HUES48 (cell line): ENCODE measurements at regions not wholly inside any gene's neighbourhood (a gene's known extent, or its start where the extent isn't known, plus 50 kb on each side); places are given as distances from the start of the nearest gene placed in this dataset.

Experiments
- H3K27ac ChIP-seq: one replicate; pipeline ENCODE4 v1.7.0; 2013; ENCODE audit warnings: low read depth, low read length, inconsistent platforms
- H3K27me3 ChIP-seq: 2 replicates; pipeline ENCODE4 v1.6.1; 2013; ENCODE audit warnings: mild to moderate bottlenecking, low read length; ENCODE audit not compliant: control insufficient read depth, insufficient read depth
- H3K36me3 ChIP-seq: 2 replicates; pipeline ENCODE4 v1.6.1; 2013; ENCODE audit warnings: low read length; ENCODE audit not compliant: control insufficient read depth, insufficient read depth
- H3K4me1 ChIP-seq: 2 replicates; pipeline ENCODE4 v1.6.1; 2013; ENCODE audit warnings: mild to moderate bottlenecking, low read length; ENCODE audit not compliant: control insufficient read depth, insufficient read depth
- H3K4me3 ChIP-seq: 2 replicates; pipeline ENCODE4 v1.5.1; 2013; ENCODE audit warnings: mild to moderate bottlenecking, low read depth, low read length
- H3K9ac ChIP-seq: 2 replicates; pipeline ENCODE4 v1.6.1; 2013; ENCODE audit warnings: mild to moderate bottlenecking, low read depth, low read length, moderate library complexity
- H3K9me3 ChIP-seq: 2 replicates; pipeline ENCODE4 v1.6.1; 2013; ENCODE audit warnings: low read length; ENCODE audit not compliant: control insufficient read depth, insufficient read depth

GRCh38 chr15:60208709-60209108 is 189.1 kb downstream of the ANXA2 start:
- H3K27me3 ChIP-seq = no peaks in the 10 kb centered on the region
- H3K36me3 ChIP-seq = no peaks in the 10 kb centered on the region
- H3K27ac ChIP-seq = no peak overlapping the region
- no peaks in the 10 kb centered on the region for H3K9me3 ChIP-seq
- no peak overlapping the region for H3K4me3 ChIP-seq
- peaks cover 13% of the 10 kb centered on the region for H3K4me1 ChIP-seq
- H3K9ac ChIP-seq = no peak overlapping the region

- H3K4me3 ChIP-seq = no peak overlapping the region
- H3K27me3 ChIP-seq = no peaks in the 10 kb centered on the region
- H3K27ac ChIP-seq = no peak overlapping the region
- no peaks in the 10 kb centered on the region for H3K36me3 ChIP-seq
- no peaks in the 10 kb centered on the region for H3K4me1 ChIP-seq
- no peaks in the 10 kb centered on the region for H3K9me3 ChIP-seq
- no peak overlapping the region for H3K9ac ChIP-seq
Observed at GRCh38 chr15:60212536-60212935, 185.2 kb downstream of the ANXA2 start.

GRCh38 chr15:60213377-60214000 is 184.3 kb downstream of the ANXA2 start:
- no peak overlapping the region for H3K27ac ChIP-seq
- H3K4me1 ChIP-seq = no peaks in the 10 kb centered on the region
- H3K27me3 ChIP-seq = no peaks in the 10 kb centered on the region
- no peak overlapping the region for H3K4me3 ChIP-seq
- no peaks in the 10 kb centered on the region for H3K36me3 ChIP-seq
- no peaks in the 10 kb centered on the region for H3K9me3 ChIP-seq
- no peak overlapping the region for H3K9ac ChIP-seq

GRCh38 chr15:60214201-60214600 is 183.6 kb downstream of the ANXA2 start:
- Histone ChIP-seq H3K27me3 (no peaks in the 10 kb centered on the region), H3K36me3 (no peaks in the 10 kb centered on the region), H3K27ac (no peak overlapping the region), H3K9me3 (no peaks in the 10 kb centered on the region), H3K9ac (no peak overlapping the region), H3K4me1 (no peaks in the 10 kb centered on the region), H3K4me3 (no peak overlapping the region)

- H3K36me3 ChIP-seq = no peaks in the 10 kb centered on the region
- H3K9me3 ChIP-seq = no peaks in the 10 kb centered on the region
- H3K9ac ChIP-seq = no peak overlapping the region
- H3K27ac ChIP-seq = no peak overlapping the region
- H3K27me3 ChIP-seq = no peaks in the 10 kb centered on the region
- H3K4me3 ChIP-seq = no peak overlapping the region
- H3K4me1 ChIP-seq = no peaks in the 10 kb centered on the region
Observed at GRCh38 chr15:60215225-60215963, 182.4 kb downstream of the ANXA2 start.

- Histone ChIP-seq H3K9ac (no peak overlapping the region), H3K27ac (no peak overlapping the region), H3K36me3 (no peaks in the 10 kb centered on the region), H3K27me3 (no peaks in the 10 kb centered on the region), H3K4me3 (no peak overlapping the region), H3K9me3 (no peaks in the 10 kb centered on the region), H3K4me1 (no peaks in the 10 kb centered on the region)
Observed at GRCh38 chr15:60217161-60217560, 180.6 kb downstream of the ANXA2 start.

GRCh38 chr15:60218256-60218655 is 179.5 kb downstream of the ANXA2 start:
- Histone ChIP-seq H3K9ac (no peak overlapping the region), H3K9me3 (no peaks in the 10 kb centered on the region), H3K4me1 (no peaks in the 10 kb centered on the region), H3K4me3 (no peak overlapping the region), H3K27me3 (no peaks in the 10 kb centered on the region), H3K36me3 (no peaks in the 10 kb centered on the region), H3K27ac (no peak overlapping the region)

- Histone ChIP-seq H3K9me3 (no peaks in the 10 kb centered on the region), H3K4me3 (no peak overlapping the region), H3K4me1 (no peaks in the 10 kb centered on the region), H3K36me3 (no peaks in the 10 kb centered on the region), H3K9ac (no peak overlapping the region), H3K27ac (no peak overlapping the region), H3K27me3 (no peaks in the 10 kb centered on the region)
Observed at GRCh38 chr15:60219866-60220265, 177.9 kb downstream of the ANXA2 start.

GRCh38 chr15:60221356-60221755 is 176.4 kb downstream of the ANXA2 start:
- H3K9me3 ChIP-seq = no peaks in the 10 kb centered on the region
- H3K4me1 ChIP-seq = 0 out of 2 replicates have a peak, but pooled peaks cover under 1% of the 10 kb centered on the region
- no peak overlapping the region for H3K27ac ChIP-seq
- no peak overlapping the region for H3K9ac ChIP-seq
- no peaks in the 10 kb centered on the region for H3K36me3 ChIP-seq
- H3K27me3 ChIP-seq = no peaks in the 10 kb centered on the region
- H3K4me3 ChIP-seq = no peak overlapping the region

- Histone ChIP-seq H3K27ac (no peak overlapping the region), H3K36me3 (no peaks in the 10 kb centered on the region)
Observed at GRCh38 chr15:60222404-60222803, 175.4 kb downstream of the ANXA2 start.

GRCh38 chr15:60223176-60223575 is 174.6 kb downstream of the ANXA2 start:
- no peaks in the 10 kb centered on the region for H3K27me3 ChIP-seq
- H3K4me3 ChIP-seq = no peak overlapping the region
- H3K9me3 ChIP-seq = no peaks in the 10 kb centered on the region
- no peak overlapping the region for H3K27ac ChIP-seq
- no peak overlapping the region for H3K9ac ChIP-seq
- H3K4me1 ChIP-seq = 0 out of 2 replicates have a peak, but pooled peaks cover 5% of the 10 kb centered on the region
- no peaks in the 10 kb centered on the region for H3K36me3 ChIP-seq

More at GRCh38 chr15:60222404-60222803, 175.4 kb downstream of the ANXA2 start:
- no peaks in the 10 kb centered on the region for H3K27me3 ChIP-seq
- H3K4me1 ChIP-seq = 0 out of 2 replicates have a peak, but pooled peaks cover 5% of the 10 kb centered on the region
- H3K9me3 ChIP-seq = no peaks in the 10 kb centered on the region
- no peak overlapping the region for H3K9ac ChIP-seq
- H3K4me3 ChIP-seq = no peak overlapping the region
